ENCODE measurements at regions not wholly inside any gene's neighbourhood (a gene's known extent, or its start where the extent isn't known, plus 50 kb on each side); places are given as distances from the start of the nearest gene placed in this dataset.

DNA sequence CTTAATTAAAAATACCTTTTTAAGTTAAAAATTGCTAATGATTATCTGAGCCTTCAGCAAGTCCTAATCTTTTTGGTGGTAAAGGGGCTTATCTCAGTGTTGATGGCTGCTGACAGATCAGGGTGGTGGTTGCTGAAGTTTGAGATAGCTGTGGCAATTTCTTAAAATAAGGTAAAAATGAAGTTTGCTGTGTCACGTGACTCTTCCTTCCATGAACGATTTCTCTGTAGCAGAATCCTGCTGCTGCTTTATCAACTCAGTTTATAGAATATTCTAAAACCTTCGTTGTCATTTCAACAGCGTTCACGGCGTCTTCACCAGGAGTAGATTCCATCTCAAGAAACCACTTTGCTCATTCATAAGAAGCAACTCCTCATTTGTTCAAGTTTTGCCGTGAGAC is 110.1 kb downstream of the SUCNR1 start:
- no peak for TF ChIP-seq POLR2AphosphoS5 (IDR thresholded peaks at IDR 0.05)
- TF ChIP-seq, protein P1, sequence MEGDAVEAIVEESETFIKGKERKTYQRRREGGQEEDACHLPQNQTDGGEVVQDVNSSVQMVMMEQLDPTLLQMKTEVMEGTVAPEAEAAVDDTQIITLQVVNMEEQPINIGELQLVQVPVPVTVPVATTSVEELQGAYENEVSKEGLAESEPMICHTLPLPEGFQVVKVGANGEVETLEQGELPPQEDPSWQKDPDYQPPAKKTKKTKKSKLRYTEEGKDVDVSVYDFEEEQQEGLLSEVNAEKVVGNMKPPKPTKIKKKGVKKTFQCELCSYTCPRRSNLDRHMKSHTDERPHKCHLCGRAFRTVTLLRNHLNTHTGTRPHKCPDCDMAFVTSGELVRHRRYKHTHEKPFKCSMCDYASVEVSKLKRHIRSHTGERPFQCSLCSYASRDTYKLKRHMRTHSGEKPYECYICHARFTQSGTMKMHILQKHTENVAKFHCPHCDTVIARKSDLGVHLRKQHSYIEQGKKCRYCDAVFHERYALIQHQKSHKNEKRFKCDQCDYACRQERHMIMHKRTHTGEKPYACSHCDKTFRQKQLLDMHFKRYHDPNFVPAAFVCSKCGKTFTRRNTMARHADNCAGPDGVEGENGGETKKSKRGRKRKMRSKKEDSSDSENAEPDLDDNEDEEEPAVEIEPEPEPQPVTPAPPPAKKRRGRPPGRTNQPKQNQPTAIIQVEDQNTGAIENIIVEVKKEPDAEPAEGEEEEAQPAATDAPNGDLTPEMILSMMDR (IDR thresholded peaks at IDR 0.05): no peak
- no peak for TF ChIP-seq POLR2A (IDR thresholded peaks at IDR 0.05)

Data from prostate gland (tissue), 2 donors.